Kidney epithelial cell (primary cell): ENCODE measurements at regions not wholly inside any gene's neighbourhood (a gene's known extent, or its start where the extent isn't known, plus 50 kb on each side); places are given as distances from the start of the nearest gene placed in this dataset.

Source experiments
- DNase-seq: peaks from one replicate; pipeline ENCODE4 v3.0.0-alpha.2; 2010; ENCODE audit warnings: low read depth
- H3K27me3 ChIP-seq: 2 replicates; pipeline ENCODE4 v1.6.0; 2011; ENCODE audit warnings: low read length; ENCODE audit not compliant: control insufficient read depth, insufficient read depth
- H3K36me3 ChIP-seq: 2 replicates; pipeline ENCODE4 v1.5.1; 2011; ENCODE audit warnings: low read length; ENCODE audit not compliant: control insufficient read depth, insufficient read depth
- H3K4me3 ChIP-seq: 2 replicates; pipeline ENCODE4 v1.5.1; 2011; ENCODE audit warnings: low read depth, mild to moderate bottlenecking, control low read depth, low read length
- TF ChIP-seq, protein P1 (sequence below): IDR thresholded peaks from 2 replicates; pipeline ENCODE4 v1.5.1; 2011; ENCODE audit warnings: mild to moderate bottlenecking, moderate library complexity, low read length, control low read depth, inconsistent platforms; ENCODE audit not compliant: insufficient read depth, poor library complexity, severe bottlenecking

DNA sequence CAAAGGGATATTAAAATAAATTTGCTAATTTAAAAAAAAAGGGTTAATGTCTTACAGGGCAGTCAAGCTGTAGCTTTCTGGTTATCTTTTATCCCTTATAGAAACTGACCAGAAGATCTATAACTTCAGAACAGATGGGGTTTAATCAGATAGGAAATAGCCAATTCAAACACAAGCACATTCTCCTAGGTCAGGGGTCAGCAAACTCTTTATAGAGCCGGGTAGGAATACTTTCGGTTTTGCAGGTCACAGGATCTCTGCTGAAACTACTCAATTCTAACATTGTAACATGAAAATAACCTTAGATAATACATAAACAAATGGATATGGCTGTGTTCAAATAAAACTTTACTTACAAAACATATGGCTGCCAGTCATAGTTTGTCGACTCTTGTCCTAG is 479.8 kb downstream of the ADRA2A start:
- TF ChIP-seq, protein P1, sequence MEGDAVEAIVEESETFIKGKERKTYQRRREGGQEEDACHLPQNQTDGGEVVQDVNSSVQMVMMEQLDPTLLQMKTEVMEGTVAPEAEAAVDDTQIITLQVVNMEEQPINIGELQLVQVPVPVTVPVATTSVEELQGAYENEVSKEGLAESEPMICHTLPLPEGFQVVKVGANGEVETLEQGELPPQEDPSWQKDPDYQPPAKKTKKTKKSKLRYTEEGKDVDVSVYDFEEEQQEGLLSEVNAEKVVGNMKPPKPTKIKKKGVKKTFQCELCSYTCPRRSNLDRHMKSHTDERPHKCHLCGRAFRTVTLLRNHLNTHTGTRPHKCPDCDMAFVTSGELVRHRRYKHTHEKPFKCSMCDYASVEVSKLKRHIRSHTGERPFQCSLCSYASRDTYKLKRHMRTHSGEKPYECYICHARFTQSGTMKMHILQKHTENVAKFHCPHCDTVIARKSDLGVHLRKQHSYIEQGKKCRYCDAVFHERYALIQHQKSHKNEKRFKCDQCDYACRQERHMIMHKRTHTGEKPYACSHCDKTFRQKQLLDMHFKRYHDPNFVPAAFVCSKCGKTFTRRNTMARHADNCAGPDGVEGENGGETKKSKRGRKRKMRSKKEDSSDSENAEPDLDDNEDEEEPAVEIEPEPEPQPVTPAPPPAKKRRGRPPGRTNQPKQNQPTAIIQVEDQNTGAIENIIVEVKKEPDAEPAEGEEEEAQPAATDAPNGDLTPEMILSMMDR = no peak
- Histone ChIP-seq H3K27me3 (no peaks in the 10 kb centered on the region), H3K4me3 (no peak overlapping the region), H3K36me3 (no peaks in the 10 kb centered on the region)
- DNase-seq = no peak

DNA sequence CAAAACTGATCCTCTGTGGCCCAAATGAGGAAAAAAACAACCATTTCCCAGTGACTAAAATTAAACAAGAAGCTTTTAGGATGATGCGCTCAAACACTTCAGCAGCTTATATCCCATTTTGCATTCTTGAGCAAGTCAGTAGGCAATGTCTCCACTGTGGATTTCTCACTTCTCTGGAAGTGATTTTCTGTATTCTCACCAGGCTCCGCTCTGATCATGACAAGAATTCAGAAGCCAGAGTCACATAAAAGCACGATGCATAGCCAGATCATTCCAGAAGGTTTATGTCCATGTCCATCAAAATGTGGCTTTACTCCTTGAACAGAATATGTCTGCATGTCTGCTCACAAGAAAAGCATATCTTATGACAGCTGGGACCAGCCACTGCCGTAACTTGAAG is 481.4 kb downstream of the ADRA2A start:
- Histone ChIP-seq H3K4me3 (no peak overlapping the region), H3K27me3 (no peaks in the 10 kb centered on the region), H3K36me3 (no peaks in the 10 kb centered on the region)
- DNase-seq = no peak
- TF ChIP-seq, protein P1 = no peak

DNA sequence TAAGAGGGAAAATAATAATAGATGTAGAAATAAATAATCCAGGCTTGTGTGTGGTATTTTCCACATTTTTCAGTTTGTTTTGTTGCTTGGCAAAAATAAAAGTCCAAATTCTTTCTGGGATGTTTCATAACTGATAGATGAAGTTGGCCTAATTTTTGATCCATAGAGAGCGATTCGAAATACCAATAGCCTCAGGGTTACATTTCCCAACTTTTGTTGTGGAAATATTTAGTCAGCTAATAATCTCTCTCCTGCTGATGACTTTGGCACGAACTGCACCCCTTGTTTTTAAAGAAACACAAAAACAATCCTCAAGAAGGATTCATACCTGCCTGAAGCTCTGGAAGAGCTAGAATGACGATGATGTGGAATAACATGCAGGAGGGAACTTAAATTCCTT is 483.2 kb downstream of the ADRA2A start:
- DNase-seq = no peak
- TF ChIP-seq, protein P1 = no peak
- Histone ChIP-seq H3K36me3 (no peaks in the 10 kb centered on the region), H3K4me3 (no peak overlapping the region), H3K27me3 (no peaks in the 10 kb centered on the region)

DNA sequence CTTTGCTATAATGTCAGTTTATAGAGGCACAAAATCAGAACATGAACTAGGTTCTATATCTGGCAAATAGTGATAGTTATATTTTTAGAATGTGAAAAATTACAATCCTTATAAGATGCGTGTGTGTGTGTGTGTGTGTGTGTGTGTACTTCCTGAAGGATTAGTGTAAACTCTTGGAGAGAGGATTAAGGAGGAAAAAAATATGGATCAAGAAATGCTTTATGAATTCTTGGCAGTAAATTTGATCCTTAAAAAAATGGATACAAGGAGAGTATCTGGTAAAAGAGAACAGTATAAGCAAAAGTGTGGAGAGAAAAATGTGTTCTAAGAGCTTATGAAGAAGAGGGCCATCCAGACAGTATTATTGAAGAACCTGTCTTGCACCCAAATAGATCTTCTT is 484.3 kb downstream of the ADRA2A start:
- no peak for DNase-seq
- no peaks in the 10 kb centered on the region for H3K36me3 ChIP-seq
- TF ChIP-seq, protein P1 = no peak
- no peak overlapping the region for H3K4me3 ChIP-seq
- H3K27me3 ChIP-seq = no peaks in the 10 kb centered on the region

DNA sequence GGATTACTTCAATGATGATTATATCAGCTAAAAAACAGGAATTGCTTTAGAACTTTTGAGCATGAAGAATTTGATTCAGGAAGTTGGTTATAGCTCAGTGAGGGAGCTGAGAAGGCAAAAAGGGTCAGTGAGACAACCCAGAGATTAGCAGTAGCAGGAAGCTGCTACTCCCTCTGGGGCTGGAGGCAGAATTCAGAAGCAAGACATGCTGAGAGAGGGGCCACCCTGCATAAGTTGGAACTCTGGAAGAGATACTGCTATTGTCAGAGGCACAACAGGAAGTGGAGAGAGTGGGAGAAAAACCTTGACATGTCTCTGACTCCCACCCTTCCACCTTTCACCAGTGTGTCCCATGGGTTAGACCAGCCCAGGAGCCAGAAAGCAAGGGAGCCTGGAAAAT is 488.7 kb downstream of the ADRA2A start:
- Histone ChIP-seq H3K4me3 (no peak overlapping the region), H3K27me3 (no peaks in the 10 kb centered on the region), H3K36me3 (no peaks in the 10 kb centered on the region)
- TF ChIP-seq, protein P1 = no peak
- DNase-seq = no peak

DNA sequence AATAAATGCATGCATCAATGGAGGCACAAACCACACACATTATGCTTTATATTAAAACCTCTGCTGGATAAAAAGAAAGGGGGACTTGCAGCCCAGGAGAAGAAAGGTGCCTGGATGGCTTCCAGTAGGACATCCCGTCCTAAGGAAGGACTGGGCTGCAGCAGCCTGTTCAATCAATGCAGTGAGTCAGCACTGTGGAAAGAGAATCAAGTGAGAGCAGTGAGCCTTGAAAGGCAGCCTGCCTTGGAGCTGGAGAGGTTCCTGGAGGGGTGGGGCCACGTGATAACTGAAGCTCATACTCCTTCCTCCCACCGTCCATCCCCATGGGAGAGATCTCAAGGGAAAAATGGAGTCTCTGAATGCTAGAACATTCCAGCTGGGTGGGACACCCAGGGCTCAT is 501.2 kb downstream of the ADRA2A start:
- TF ChIP-seq, protein P1 = no peak
- no peaks in the 10 kb centered on the region for H3K27me3 ChIP-seq
- no peak for DNase-seq
- H3K36me3 ChIP-seq = no peaks in the 10 kb centered on the region
- H3K4me3 ChIP-seq = no peak overlapping the region
